KMS-11 (cell line): ENCODE measurements at regions not wholly inside any gene's neighbourhood (a gene's known extent, or its start where the extent isn't known, plus 50 kb on each side); places are given as distances from the start of the nearest gene placed in this dataset.

Experiments
- H2AFZ ChIP-seq: fragments of 200-600 bp; sonication (generic); 2 replicates; pipeline ENCODE4 v1.6.1; 2016; ENCODE audit warnings: antibody characterized with exemption, mixed run types, low read depth
- H3K27ac ChIP-seq: fragments of 200-600 bp; sonication (generic); 2 replicates; pipeline ENCODE4 v1.6.1; 2016; ENCODE audit warnings: mild to moderate bottlenecking, mixed run types
- H3K27me3 ChIP-seq: fragments of 200-600 bp; sonication (generic); 2 replicates; pipeline ENCODE4 v1.6.1; 2017; ENCODE audit warnings: mild to moderate bottlenecking, low read depth, mixed run types, moderate library complexity; ENCODE audit not compliant: insufficient read depth
- H3K36me3 ChIP-seq: fragments of 200-600 bp; sonication (generic); 2 replicates; pipeline ENCODE4 v1.6.1; 2017; ENCODE audit warnings: mild to moderate bottlenecking, mixed run types; ENCODE audit not compliant: insufficient read depth
- H3K4me1 ChIP-seq: fragments of 200-600 bp; sonication (generic); 2 replicates; pipeline ENCODE4 v1.6.1; 2016; ENCODE audit warnings: mild to moderate bottlenecking, low read depth, mixed run types; ENCODE audit not compliant: poor library complexity, severe bottlenecking
- H3K4me2 ChIP-seq: fragments of 200-600 bp; sonication (generic); 2 replicates; pipeline ENCODE4 v1.7.0; 2016; ENCODE audit warnings: mild to moderate bottlenecking, mixed run types
- H3K4me3 ChIP-seq: fragments of 200-600 bp; sonication (generic); IDR thresholded peaks from 2 replicates; pipeline ENCODE4 v1.6.1; 2017; ENCODE audit warnings: low read depth, low read length, mixed read lengths; ENCODE audit not compliant: insufficient read depth
- H3K79me2 ChIP-seq: fragments of 200-600 bp; sonication (generic); 2 replicates; pipeline ENCODE4 v1.6.1; 2016; ENCODE audit warnings: low read depth, mixed run types; ENCODE audit not compliant: insufficient read depth
- H3K9ac ChIP-seq: fragments of 200-600 bp; sonication (generic); 2 replicates; pipeline ENCODE4 v1.6.1; 2016; ENCODE audit warnings: mild to moderate bottlenecking, mixed run types
- H4K20me1 ChIP-seq: fragments of 200-600 bp; sonication (generic); 2 replicates; pipeline ENCODE4 v1.6.1; 2016; ENCODE audit warnings: mild to moderate bottlenecking, mixed run types; ENCODE audit not compliant: insufficient read depth
- TF ChIP-seq, protein P1 (sequence below): fragments of 200-600 bp; sonication (generic); conservative IDR thresholded peaks from 2 replicates; pipeline ENCODE4 v1.6.1; 2017; ENCODE audit warnings: low read depth, mild to moderate bottlenecking, antibody characterized with exemption, low read length, moderate library complexity, mixed read lengths

GRCh38 chr15:85980946-85981345 is 98.7 kb upstream of the AGBL1 start:
- Histone ChIP-seq H3K9ac (no peak overlapping the region), H3K79me2 (no peaks in the 10 kb centered on the region)

DNA sequence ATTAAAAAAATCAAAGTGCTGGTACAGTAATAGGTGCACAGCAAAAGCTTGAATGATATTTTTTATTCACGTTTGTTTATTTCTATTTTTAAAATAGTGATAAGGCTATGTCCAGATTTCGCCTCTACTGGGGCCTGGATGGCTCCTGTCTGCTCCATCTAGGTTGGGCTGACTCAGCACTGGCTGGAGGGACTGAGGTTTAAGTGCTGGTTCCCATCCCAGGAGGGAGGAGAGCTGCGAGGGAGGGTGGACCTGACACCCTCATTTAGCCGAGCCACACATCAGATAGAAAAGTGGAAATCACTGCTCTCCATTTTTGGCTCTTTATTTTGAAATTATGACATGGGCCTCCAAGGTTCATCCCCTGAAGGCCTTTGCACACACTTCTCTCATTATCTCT is 95.4 kb upstream of the AGBL1 start:
- H3K4me2 ChIP-seq: no peak overlapping the region
- no peak overlapping the region for H3K9ac ChIP-seq
- no peaks in the 10 kb centered on the region for H3K36me3 ChIP-seq
- no peaks in the 10 kb centered on the region for H3K79me2 ChIP-seq
- H3K27ac ChIP-seq: no peak overlapping the region
- no peaks in the 10 kb centered on the region for H3K4me1 ChIP-seq
- TF ChIP-seq, protein P1, sequence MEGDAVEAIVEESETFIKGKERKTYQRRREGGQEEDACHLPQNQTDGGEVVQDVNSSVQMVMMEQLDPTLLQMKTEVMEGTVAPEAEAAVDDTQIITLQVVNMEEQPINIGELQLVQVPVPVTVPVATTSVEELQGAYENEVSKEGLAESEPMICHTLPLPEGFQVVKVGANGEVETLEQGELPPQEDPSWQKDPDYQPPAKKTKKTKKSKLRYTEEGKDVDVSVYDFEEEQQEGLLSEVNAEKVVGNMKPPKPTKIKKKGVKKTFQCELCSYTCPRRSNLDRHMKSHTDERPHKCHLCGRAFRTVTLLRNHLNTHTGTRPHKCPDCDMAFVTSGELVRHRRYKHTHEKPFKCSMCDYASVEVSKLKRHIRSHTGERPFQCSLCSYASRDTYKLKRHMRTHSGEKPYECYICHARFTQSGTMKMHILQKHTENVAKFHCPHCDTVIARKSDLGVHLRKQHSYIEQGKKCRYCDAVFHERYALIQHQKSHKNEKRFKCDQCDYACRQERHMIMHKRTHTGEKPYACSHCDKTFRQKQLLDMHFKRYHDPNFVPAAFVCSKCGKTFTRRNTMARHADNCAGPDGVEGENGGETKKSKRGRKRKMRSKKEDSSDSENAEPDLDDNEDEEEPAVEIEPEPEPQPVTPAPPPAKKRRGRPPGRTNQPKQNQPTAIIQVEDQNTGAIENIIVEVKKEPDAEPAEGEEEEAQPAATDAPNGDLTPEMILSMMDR: no peak
- H2AFZ ChIP-seq: no peak overlapping the region
- no peak overlapping the region for H3K4me3 ChIP-seq
- H3K27me3 ChIP-seq: no peaks in the 10 kb centered on the region
- no peaks in the 10 kb centered on the region for H4K20me1 ChIP-seq

More at GRCh38 chr15:85980946-85981345, 98.7 kb upstream of the AGBL1 start:
- H4K20me1 ChIP-seq: no peaks in the 10 kb centered on the region
- no peaks in the 10 kb centered on the region for H3K36me3 ChIP-seq
- no peak overlapping the region for H2AFZ ChIP-seq
- H3K4me3 ChIP-seq: no peak overlapping the region
- H3K4me2 ChIP-seq: no peak overlapping the region
- no peak overlapping the region for H3K27ac ChIP-seq
- no peaks in the 10 kb centered on the region for H3K4me1 ChIP-seq
- TF ChIP-seq, protein P1: no peak
- no peaks in the 10 kb centered on the region for H3K27me3 ChIP-seq

DNA sequence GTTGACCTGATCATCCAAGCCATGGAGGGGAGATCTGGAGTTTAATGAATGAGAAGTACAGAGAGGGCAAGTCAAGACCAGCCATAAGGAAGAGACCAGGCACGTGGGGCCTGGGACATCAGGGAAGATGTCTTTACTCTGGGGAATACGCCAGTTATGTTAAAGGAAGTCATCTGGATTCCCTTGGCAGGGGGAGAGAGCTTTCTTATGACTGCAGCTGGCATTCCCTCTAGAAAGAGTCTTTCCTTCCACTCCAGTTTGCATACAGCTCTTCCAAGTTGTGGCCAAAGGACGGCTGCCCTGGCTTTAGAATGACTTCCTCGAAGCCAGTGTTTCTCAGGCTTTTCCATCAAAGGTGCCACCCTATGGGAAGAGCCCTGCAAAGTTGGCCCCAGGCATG is 93.6 kb upstream of the AGBL1 start:
- no peak overlapping the region for H3K27ac ChIP-seq
- no peak overlapping the region for H3K4me2 ChIP-seq
- H3K4me1 ChIP-seq: no peaks in the 10 kb centered on the region
- H3K79me2 ChIP-seq: no peaks in the 10 kb centered on the region
- TF ChIP-seq, protein P1: no peak
- H3K9ac ChIP-seq: no peak overlapping the region
- no peaks in the 10 kb centered on the region for H4K20me1 ChIP-seq
- H3K36me3 ChIP-seq: no peaks in the 10 kb centered on the region
- no peaks in the 10 kb centered on the region for H3K27me3 ChIP-seq
- H3K4me3 ChIP-seq: no peak overlapping the region
- H2AFZ ChIP-seq: no peak overlapping the region

DNA sequence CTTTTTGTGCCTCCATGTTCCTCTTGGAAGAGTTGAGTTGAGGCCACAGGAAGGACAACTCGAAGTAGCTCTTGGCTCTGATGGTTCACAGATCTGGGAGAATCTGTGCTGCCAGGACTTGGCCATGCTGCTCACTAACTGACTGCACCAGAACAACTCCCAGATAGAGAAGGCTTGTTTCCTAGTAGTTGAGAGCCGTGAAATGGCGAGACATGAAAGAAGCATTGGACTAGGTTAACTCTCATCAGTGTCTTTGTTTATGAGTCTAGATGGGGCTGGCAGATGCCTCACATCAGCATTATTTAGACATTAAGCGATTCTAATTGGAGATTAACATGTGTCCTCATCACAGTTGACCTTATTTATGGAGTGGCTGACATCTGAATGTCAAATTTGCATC is 92.9 kb upstream of the AGBL1 start:
- H3K4me2 ChIP-seq: no peak overlapping the region
- no peak overlapping the region for H3K27ac ChIP-seq
- H4K20me1 ChIP-seq: no peaks in the 10 kb centered on the region
- TF ChIP-seq, protein P1: no peak
- no peak overlapping the region for H2AFZ ChIP-seq
- no peaks in the 10 kb centered on the region for H3K36me3 ChIP-seq
- no peaks in the 10 kb centered on the region for H3K4me1 ChIP-seq
- H3K79me2 ChIP-seq: no peaks in the 10 kb centered on the region
- H3K27me3 ChIP-seq: no peaks in the 10 kb centered on the region
- no peak overlapping the region for H3K4me3 ChIP-seq
- H3K9ac ChIP-seq: no peak overlapping the region
